ENCODE measurements at regions not wholly inside any gene's neighbourhood (a gene's known extent, or its start where the extent isn't known, plus 50 kb on each side); places are given as distances from the start of the nearest gene placed in this dataset.
"Not testable (repeated sequence)": the region's sequence is repeated elsewhere in the genome, so short reads cannot be mapped to it uniquely, and the experiment has no call there.

GRCh38 chr5:138647261-138647788, 72.1 kb upstream of the HSPA9 start:
- DNase-seq: no peak

- no peak for DNase-seq
These were observed 71.5 kb upstream of the HSPA9 start for GRCh38 chr5:138646671-138647070.

- DNase-seq: no peak
These were observed 70.8 kb upstream of the HSPA9 start for GRCh38 chr5:138645778-138646575.

- no peak for DNase-seq
These were observed 68.0 kb upstream of the HSPA9 start for GRCh38 chr5:138643040-138643791.

- peak; percentile 78 for DNase-seq
These were observed 66.5 kb upstream of the HSPA9 start for GRCh38 chr5:138641547-138642298.

- DNase-seq: no peak
These were observed 65.5 kb upstream of the HSPA9 start for GRCh38 chr5:138640646-138641254.

- DNase-seq: no peak
These were observed 64.9 kb upstream of the HSPA9 start for GRCh38 chr5:138640138-138640537.

GRCh38 chr5:138639326-138639725, 64.1 kb upstream of the HSPA9 start:
- no peak for DNase-seq

- DNase-seq: no peak
These were observed 62.1 kb upstream of the HSPA9 start for GRCh38 chr5:138637256-138637655.

- no peak for DNase-seq
These were observed 61.3 kb upstream of the HSPA9 start for GRCh38 chr5:138636398-138636944.

GRCh38 chr5:138635708-138636107, 60.5 kb upstream of the HSPA9 start:
- no peak for DNase-seq

- no peak for DNase-seq
These were observed 60.1 kb upstream of the HSPA9 start for GRCh38 chr5:138635265-138635664.

GRCh38 chr5:138634804-138635203, 59.6 kb upstream of the HSPA9 start:
- DNase-seq: not testable (repeated sequence)

- no peak for DNase-seq
These were observed 57.8 kb upstream of the HSPA9 start for GRCh38 chr5:138632900-138633489.

- DNase-seq: no peak
These were observed 56.1 kb upstream of the HSPA9 start for GRCh38 chr5:138631096-138631928.

GRCh38 chr5:138629392-138629791, 54.2 kb upstream of the HSPA9 start:
- DNase-seq: no peak

GRCh38 chr5:138626333-138626944, 51.2 kb upstream of the HSPA9 start:
- no peak for DNase-seq

GRCh38 chr5:138625134-138625533, 49.9 kb upstream of the HSPA9 start:
- DNase-seq: no peak

Measured in activated CD4-positive, CD25-positive, alpha-beta regulatory T cell treated with anti-CD3 and anti-CD28 coated beads, Interleukin-2, amount 50 U/mL, for 72 hours (primary cell).